ENCODE measurements at regions not wholly inside any gene's neighbourhood (a gene's known extent, or its start where the extent isn't known, plus 50 kb on each side); places are given as distances from the start of the nearest gene placed in this dataset.
"Not testable (repeated sequence)": the region's sequence is repeated elsewhere in the genome, so short reads cannot be mapped to it uniquely, and the experiment has no call there.

DNA sequence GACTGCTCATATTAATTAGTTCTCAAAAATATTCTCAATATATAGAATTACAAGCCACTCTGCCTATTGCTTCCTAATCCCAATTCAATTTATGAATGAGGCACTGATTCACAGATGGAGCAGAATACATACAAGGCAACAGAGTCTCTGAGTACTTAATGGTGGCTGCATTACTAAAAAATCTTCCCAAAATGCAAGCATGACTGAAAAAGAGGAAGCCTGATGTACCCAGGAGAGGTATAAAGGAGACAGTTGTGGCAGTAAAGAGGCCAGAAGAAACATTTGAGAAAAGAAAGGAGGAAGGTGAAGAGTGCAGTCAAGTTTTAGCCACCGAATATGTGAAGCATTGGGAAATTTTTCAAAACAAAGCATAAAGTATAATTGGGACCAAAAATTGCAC, 163.2 kb upstream of the INTU start:
- Histone ChIP-seq H3K36me3 (replicated peaks; ENCODE audit: insufficient read depth, low read length) (no peaks in the 10 kb centered on the region), H2AFZ (ENCODE audit: low read length) (no peak overlapping the region), H3K4me2 (ENCODE audit: low read depth, low read length) (no peak overlapping the region), H3K9me2 (replicated peaks; ENCODE audit: insufficient read depth, low read length) (no peaks in the 10 kb centered on the region), H3K4me3 (ENCODE audit: low read length) (no peak overlapping the region), H3K27me3 (replicated peaks; ENCODE audit: insufficient read depth, low read length) (no peaks in the 10 kb centered on the region), H4K20me1 (ENCODE audit: insufficient read depth, low read length) (no peaks in the 10 kb centered on the region), H3K27ac (ENCODE audit: low read length) (no peak overlapping the region), H3K9ac (ENCODE audit: low read length) (no peak overlapping the region), H3K4me1 (ENCODE audit: low read length) (no peaks in the 10 kb centered on the region), H3K9me3 (replicated peaks; ENCODE audit: insufficient read depth, low read length) (no peaks in the 10 kb centered on the region), H3F3A (ENCODE audit: insufficient read depth, low read length) (no peaks in the 10 kb centered on the region), H3K79me2 (ENCODE audit: low read length) (no peaks in the 10 kb centered on the region)
- TF ChIP-seq EZH2 (optimal IDR thresholded peaks at IDR 0.05; ENCODE audit: low read depth, low read length) (no peak), EZH2phosphoT487 (IDR thresholded peaks at IDR 0.05; ENCODE audit: low read length) (no peak), CTCF (IDR thresholded peaks at IDR 0.05; ENCODE audit: low read length) (no peak)
- DNase-seq = no peak

DNA sequence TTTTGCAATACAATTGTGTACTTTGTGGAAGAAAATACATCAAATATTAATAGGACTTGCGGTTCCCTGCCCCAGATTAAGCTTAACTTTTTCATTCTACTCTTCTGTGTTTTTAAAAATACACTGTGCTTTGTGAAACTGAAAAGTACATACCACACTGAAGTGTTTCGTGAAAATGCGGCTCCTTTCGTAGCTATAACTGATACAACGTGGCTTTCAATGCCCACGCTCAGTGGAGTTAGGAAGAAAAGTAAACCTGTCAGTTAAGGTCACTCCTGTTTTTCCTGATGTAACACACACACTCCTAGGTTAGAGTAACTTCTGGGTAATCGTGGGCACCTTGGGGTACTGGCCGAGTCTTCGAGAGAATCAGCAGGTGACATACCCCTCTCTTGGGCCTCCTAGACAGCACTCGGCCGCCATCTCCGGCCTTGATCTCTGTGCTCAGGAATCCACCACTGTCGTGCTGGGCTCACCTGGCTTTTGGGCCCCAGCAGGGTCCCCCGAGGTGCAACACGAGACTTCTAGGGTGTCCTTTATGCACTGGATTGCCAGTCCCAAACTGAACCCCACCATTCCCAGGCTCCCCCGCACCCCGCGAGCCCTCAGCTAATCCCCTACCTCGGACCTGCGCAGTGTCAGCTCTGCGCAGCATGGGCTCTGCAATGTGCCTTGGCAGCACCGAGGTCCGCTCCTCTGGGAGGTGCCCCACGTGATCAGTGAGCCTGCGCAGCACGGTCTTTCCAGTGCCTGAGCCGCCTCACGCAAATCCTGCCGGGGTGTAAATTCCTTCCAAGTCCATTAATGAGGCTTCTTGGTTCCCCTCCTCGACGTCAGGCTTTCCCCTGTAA, 162.6 kb upstream of the INTU start:
- no peaks in the 10 kb centered on the region for H3K9me2 ChIP-seq (replicated peaks; ENCODE audit: insufficient read depth, low read length)
- H3K9ac ChIP-seq (ENCODE audit: low read length) = no peak overlapping the region
- H3K27me3 ChIP-seq (replicated peaks; ENCODE audit: insufficient read depth, low read length) = no peaks in the 10 kb centered on the region
- no peak overlapping the region for H3K27ac ChIP-seq (ENCODE audit: low read length)
- no peaks in the 10 kb centered on the region for H3F3A ChIP-seq (ENCODE audit: insufficient read depth, low read length)
- H3K4me2 ChIP-seq (ENCODE audit: low read depth, low read length) = no peak overlapping the region
- H3K4me3 ChIP-seq (ENCODE audit: low read length) = no peak overlapping the region
- no peaks in the 10 kb centered on the region for H3K79me2 ChIP-seq (ENCODE audit: low read length)
- no peaks in the 10 kb centered on the region for H4K20me1 ChIP-seq (ENCODE audit: insufficient read depth, low read length)
- TF ChIP-seq EZH2phosphoT487 (IDR thresholded peaks at IDR 0.05; ENCODE audit: low read length) (no peak), CTCF (IDR thresholded peaks at IDR 0.05; ENCODE audit: low read length) (no peak), EZH2 (optimal IDR thresholded peaks at IDR 0.05; ENCODE audit: low read depth, low read length) (no peak)
- no peaks in the 10 kb centered on the region for H3K4me1 ChIP-seq (ENCODE audit: low read length)
- H3K36me3 ChIP-seq (replicated peaks; ENCODE audit: insufficient read depth, low read length) = no peaks in the 10 kb centered on the region
- no peak overlapping the region for H2AFZ ChIP-seq (ENCODE audit: low read length)
- no peak for DNase-seq
- no peaks in the 10 kb centered on the region for H3K9me3 ChIP-seq (replicated peaks; ENCODE audit: insufficient read depth, low read length)

DNA sequence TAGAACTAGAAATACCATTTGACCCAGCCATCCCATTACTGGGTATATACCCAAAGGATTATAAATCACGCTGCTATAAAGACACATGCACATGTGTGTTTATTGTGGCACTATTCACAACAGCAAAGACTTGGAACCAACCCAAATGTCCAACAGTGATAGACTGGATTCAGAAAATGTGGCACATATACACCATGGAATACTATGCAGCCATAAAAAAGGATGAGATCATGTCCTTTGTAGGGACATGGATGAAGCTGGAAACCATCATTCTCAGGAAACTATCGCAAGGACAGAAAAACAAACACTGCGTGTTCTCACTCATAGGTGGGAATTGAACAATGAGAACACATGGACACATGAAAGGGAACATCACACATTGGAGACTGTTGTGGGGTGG, 154.5 kb upstream of the INTU start:
- not testable (repeated sequence) for H3K4me3 ChIP-seq (ENCODE audit: low read length); H3K4me1 ChIP-seq (ENCODE audit: low read length); H3K9me3 ChIP-seq (replicated peaks; ENCODE audit: insufficient read depth, low read length); H3K4me2 ChIP-seq (ENCODE audit: low read depth, low read length); H3K27me3 ChIP-seq (replicated peaks; ENCODE audit: insufficient read depth, low read length); H2AFZ ChIP-seq (ENCODE audit: low read length); H3K27ac ChIP-seq (ENCODE audit: low read length); H3K79me2 ChIP-seq (ENCODE audit: low read length); H3K9me2 ChIP-seq (replicated peaks; ENCODE audit: insufficient read depth, low read length); H3F3A ChIP-seq (ENCODE audit: insufficient read depth, low read length); H3K36me3 ChIP-seq (replicated peaks; ENCODE audit: insufficient read depth, low read length); H3K9ac ChIP-seq (ENCODE audit: low read length); DNase-seq; H4K20me1 ChIP-seq (ENCODE audit: insufficient read depth, low read length)

- Histone ChIP-seq H3K27ac (ENCODE audit: low read length) (no peak overlapping the region), H3K4me3 (ENCODE audit: low read length) (no peak overlapping the region), H3K9me2 (replicated peaks; ENCODE audit: insufficient read depth, low read length) (no peaks in the 10 kb centered on the region), H3K9ac (ENCODE audit: low read length) (no peak overlapping the region), H3F3A (ENCODE audit: insufficient read depth, low read length) (no peaks in the 10 kb centered on the region), H2AFZ (ENCODE audit: low read length) (no peak overlapping the region), H3K4me2 (ENCODE audit: low read depth, low read length) (no peak overlapping the region), H4K20me1 (ENCODE audit: insufficient read depth, low read length) (no peaks in the 10 kb centered on the region), H3K9me3 (replicated peaks; ENCODE audit: insufficient read depth, low read length) (no peaks in the 10 kb centered on the region), H3K36me3 (replicated peaks; ENCODE audit: insufficient read depth, low read length) (no peaks in the 10 kb centered on the region), H3K27me3 (replicated peaks; ENCODE audit: insufficient read depth, low read length) (no peaks in the 10 kb centered on the region), H3K79me2 (ENCODE audit: low read length) (no peaks in the 10 kb centered on the region), H3K4me1 (ENCODE audit: low read length) (no peaks in the 10 kb centered on the region)
- DNase-seq = peak; percentile 50
- TF ChIP-seq CTCF (IDR thresholded peaks at IDR 0.05; ENCODE audit: low read length) (peak; percentile 68), EZH2phosphoT487 (IDR thresholded peaks at IDR 0.05; ENCODE audit: low read length) (no peak)
Observed at GRCh38 chr4:127479031-127479622, 153.6 kb upstream of the INTU start.
